ENCODE measurements at regions not wholly inside any gene's neighbourhood (a gene's known extent, or its start where the extent isn't known, plus 50 kb on each side); places are given as distances from the start of the nearest gene placed in this dataset.

- no peak overlapping the region for H2BK15ac ChIP-seq (ENCODE audit: low read depth, low read length)
- no peak for ATAC-seq (ENCODE audit: low read depth)
- TF ChIP-seq BHLHE40 (IDR thresholded peaks at IDR 0.05; ENCODE audit: low read depth, low read length) (no peak), CTCF (conservative IDR thresholded peaks at IDR 0.05; ENCODE audit: low read depth, low read length) (no peak), POLR2A (IDR thresholded peaks at IDR 0.05; ENCODE audit: low read depth, low read length) (no peak), FOS (IDR thresholded peaks at IDR 0.05; ENCODE audit: low read depth, low read length) (no peak)
- no peak overlapping the region for H2AK9ac ChIP-seq (replicated peaks; ENCODE audit: low read depth, low read length, poor library complexity)
- no peaks in the 10 kb centered on the region for H3K4me1 ChIP-seq (ENCODE audit: control insufficient read depth, insufficient read depth, low read length)
- intact Hi-C loops (cut with micrococcal nuclease), result no loop called here
- no peak for DNase-seq
- H3K4me3 ChIP-seq (ENCODE audit: insufficient read depth, low read depth, low read length), result no peak overlapping the region
- H4K8ac ChIP-seq (ENCODE audit: low read depth in 2 of 2, low read length in 2 of 2), result no peak overlapping the region
- H3K27ac ChIP-seq (ENCODE audit: insufficient read depth, low read length), result no peak overlapping the region
- H4K20me1 ChIP-seq (ENCODE audit: insufficient read depth, low read length), result no peaks in the 10 kb centered on the region
- no peak overlapping the region for H4K5ac ChIP-seq (ENCODE audit: low read depth, low read length)
- in situ Hi-C loops (cut with MboI; ENCODE audit: low sequenced_read_pairs), result no loop called here
- dilution Hi-C loops (cut with HindIII; ENCODE audit: low sequenced_read_pairs, unreplicated experiment), result no loop called here
- no peak overlapping the region for H2AK5ac ChIP-seq (ENCODE audit: low read depth, low read length)
- H3K18ac ChIP-seq (ENCODE audit: low read depth, low read length), result no peak overlapping the region
- H2BK20ac ChIP-seq (ENCODE audit: low read depth, low read length), result no peak overlapping the region
- no peaks in the 10 kb centered on the region for H3K27me3 ChIP-seq (ENCODE audit: control insufficient read depth, insufficient read depth, low read length)
- no peak overlapping the region for H3K56ac ChIP-seq (ENCODE audit: extremely low read depth, insufficient read depth, low read length)
- no peak overlapping the region for H3K14ac ChIP-seq (replicated peaks; ENCODE audit: low read depth, low read length)
- ChIA-PET POLR2A (ENCODE audit: unreplicated experiment) (no interaction called here), CTCF (interaction anchor here (0.7 kb wide), 1 partner anchor 9 kb away, joined by 3 read pairs; no protein-coding TSS in a partner anchor)
- H3K9me3 ChIP-seq (ENCODE audit: control insufficient read depth, insufficient read depth, low read length), result no peaks in the 10 kb centered on the region
- no peaks in the 10 kb centered on the region for H3K9me1 ChIP-seq (ENCODE audit: insufficient read depth, low read length)
- H3K4me2 ChIP-seq (ENCODE audit: low read depth, low read length), result no peak overlapping the region
- no peak overlapping the region for H4K91ac ChIP-seq (ENCODE audit: insufficient read depth, low read depth, low read length)
- H3K36me3 ChIP-seq (ENCODE audit: control insufficient read depth, insufficient read depth, low read length), result no peaks in the 10 kb centered on the region
- no peak overlapping the region for H2BK5ac ChIP-seq (ENCODE audit: low read depth, low read length, poor library complexity, severe bottlenecking)
- no CpG with 5 or more reads among the region's 2 CpGs for WGBS, 2 experiments (ENCODE audit: extremely low coverage in 2 of 2, insufficient read length in 1 of 2)
- no peaks in the 10 kb centered on the region for H3K79me1 ChIP-seq (ENCODE audit: low read depth in 1 of 2, low read length in 2 of 2)
- no TSS peak for BruUV-seq (replicated peaks)
- no peak overlapping the region for H3K4ac ChIP-seq (ENCODE audit: low read depth, low read length)
- no peak overlapping the region for H3K23ac ChIP-seq (ENCODE audit: low read depth, low read length)
- no peak overlapping the region for H2AFZ ChIP-seq (replicated peaks; ENCODE audit: low read length, poor library complexity)
- H3K9ac ChIP-seq (ENCODE audit: low read depth, low read length), result no peak overlapping the region
- H2BK120ac ChIP-seq (ENCODE audit: low read depth, low read length), result no peak overlapping the region
Measured at GRCh38 chr1:111054656-111055055, 85.2 kb downstream of the DRAM2 start.

Data from IMR-90 (cell line).